HCT116 (cell line): ENCODE measurements at regions not wholly inside any gene's neighbourhood (a gene's known extent, or its start where the extent isn't known, plus 50 kb on each side); places are given as distances from the start of the nearest gene placed in this dataset.

Experiments
- ATAC-seq: fragments of 200-7000 bp; cut with Tn5 transposase; 2 replicates; pipeline ENCODE4 v1.9.1; 2020; ENCODE audit warnings: mild to moderate bottlenecking, moderate library complexity
- BruUV-seq: library from RNA; stranded (reverse); fragments of 400-500 nt; replicated peaks from 2 replicates; lab custom pipeline; 2021; lab: Mats Ljungman, UMichigan
- CTCF ChIA-PET: fragments of 300-600 bp; sonication (Branson Sonifier 250); formaldehyde crosslinking; loops from one replicate; lab custom pipeline; 2021; ENCODE audit warnings: antibody characterized with exemption; lab: Charles Lee
- POLR2A ChIA-PET: fragments of 300-600, 350-600 bp; sonication (Branson Sonifier 250); formaldehyde crosslinking; loops from one replicate; lab custom pipeline; 2021; ENCODE audit warnings: antibody characterized with exemption; lab: Charles Lee
- RAD21 ChIA-PET, 2 experiments: fragments of 300-600 bp; sonication (Branson Sonifier 250); formaldehyde crosslinking; loops; one replicate each; lab custom pipeline; 2023; ENCODE audit warnings: low total read pairs in 2 of 2; ENCODE audit not compliant: uncharacterized antibody in 2 of 2, unreplicated experiment in 2 of 2, low non-redundant PET in 1 of 2; lab: Charles Lee
- DNase-seq: peaks from one replicate; pipeline ENCODE4 v3.0.0-alpha.2; 2010; ENCODE audit warnings: low read depth, low spot score
- H2AFZ ChIP-seq: fragments of 200-600 bp; shearing (Covaris generic), sonication (generic); 2 replicates; pipeline ENCODE4 v1.6.1; 2017; ENCODE audit warnings: low read depth, mixed run types, mixed read lengths, antibody characterized with exemption, low read length; ENCODE audit not compliant: poor library complexity, severe bottlenecking
- H3K27ac ChIP-seq: 2 replicates; pipeline ENCODE4 v1.5.1; 2012; ENCODE audit warnings: low read depth, low read length
- H3K27me3 ChIP-seq: fragments of 200-600 bp; sonication (generic); 2 replicates; pipeline ENCODE4 v1.6.1; 2016; ENCODE audit warnings: mixed run types, low read length, mixed read lengths; ENCODE audit not compliant: insufficient read depth
- H3K36me3 ChIP-seq, 2 experiments: fragments of 200-500 bp in 1 of 2; fragments of 200-600 bp in 1 of 2; sonication (Bioruptor generic) in 1 of 2; sonication (generic) in 1 of 2; 2 replicates each; pipeline versions ENCODE4 v1.5.1 to v1.6.1; 2014 to 2016; ENCODE audit warnings: low read length in 2 of 2, inconsistent platforms in 1 of 2, mixed read lengths in 1 of 2, mixed run types in 1 of 2; ENCODE audit not compliant: insufficient read depth in 2 of 2, control insufficient read depth in 1 of 2
- H3K4me1 ChIP-seq, 2 experiments: fragments of 200-600 bp in 1 of 2; sonication (generic) in 1 of 2; 2 replicates each; pipeline versions ENCODE4 v1.5.1 to v1.6.1; 2012 to 2017; ENCODE audit warnings: low read length in 2 of 2, inconsistent platforms in 1 of 2, mild to moderate bottlenecking in 1 of 2, mixed read lengths in 1 of 2, mixed run types in 1 of 2, moderate library complexity in 1 of 2; ENCODE audit not compliant: insufficient read depth in 2 of 2, control insufficient read depth in 1 of 2
- H3K4me2 ChIP-seq: fragments of 200-600 bp; sonication (generic); 2 replicates; pipeline ENCODE4 v1.6.1; 2017; ENCODE audit warnings: mixed run types, low read length, mixed read lengths
- H3K4me3 ChIP-seq, 2 experiments: fragments of 200-600 bp in 1 of 2; sonication (generic) in 1 of 2; replicated peaks in 1 of 2; 2 replicates each; pipeline ENCODE4 v1.5.1; 2011 to 2016; ENCODE audit warnings: low read length in 2 of 2, control low read depth in 1 of 2, low read depth in 1 of 2, mild to moderate bottlenecking in 1 of 2, mixed read lengths in 1 of 2, mixed run types in 1 of 2
- H3K79me2 ChIP-seq: fragments of 200-600 bp; sonication (generic); 2 replicates; pipeline ENCODE4 v1.6.1; 2017; ENCODE audit warnings: mild to moderate bottlenecking, mixed run types, low read length, moderate library complexity, mixed read lengths; ENCODE audit not compliant: insufficient read depth
- H3K9ac ChIP-seq: fragments of 200-600 bp; sonication (generic); 2 replicates; pipeline ENCODE4 v1.6.1; 2016; ENCODE audit warnings: low read length, mixed read lengths
- H3K9me2 ChIP-seq: fragments of 200-600 bp; sonication (generic), shearing (Covaris generic); 2 replicates; pipeline ENCODE4 v1.6.1; 2017; ENCODE audit warnings: mixed run types, mild to moderate bottlenecking, moderate library complexity; ENCODE audit not compliant: insufficient read depth
- H3K9me3 ChIP-seq, 2 experiments: fragments of 200-500 bp in 1 of 2; fragments of 200-600 bp in 1 of 2; sonication (Bioruptor generic) in 1 of 2; sonication (generic) in 1 of 2; 2 replicates each; pipeline ENCODE4 v1.6.1; 2014 to 2017; ENCODE audit warnings: low read length in 2 of 2, mixed read lengths in 2 of 2, inconsistent platforms in 1 of 2, low read depth in 1 of 2, mild to moderate bottlenecking in 1 of 2, mixed run types in 1 of 2, moderate library complexity in 1 of 2; ENCODE audit not compliant: control insufficient read depth in 1 of 2, insufficient read depth in 1 of 2
- H4K20me1 ChIP-seq: fragments of 200-600 bp; sonication (generic), shearing (Covaris generic); 2 replicates; pipeline ENCODE4 v1.6.1; 2017; ENCODE audit warnings: mixed run types, mild to moderate bottlenecking, moderate library complexity; ENCODE audit not compliant: insufficient read depth
- EGR1 ChIP-seq: IDR thresholded peaks from 2 replicates; pipeline ENCODE4 v1.6.1; 2012; ENCODE audit warnings: low read depth
- EZH2 ChIP-seq: fragments of 200-600 bp; sonication (generic); IDR thresholded peaks from 2 replicates; pipeline ENCODE4 v1.6.1; 2017; ENCODE audit warnings: antibody characterized with exemption, mixed run types
- FOSL1 ChIP-seq: IDR thresholded peaks from 2 replicates; pipeline ENCODE4 v1.6.1; 2012; ENCODE audit warnings: low read depth
- JUND ChIP-seq: IDR thresholded peaks from 2 replicates; pipeline ENCODE4 v1.6.1; 2012
- POLR2A ChIP-seq: IDR thresholded peaks from 2 replicates; pipeline ENCODE4 v1.7.0; 2011; ENCODE audit warnings: borderline replicate concordance; ENCODE audit not compliant: insufficient read depth, insufficient read length; ENCODE audit errors: extremely low read depth
- RAD21 ChIP-seq: IDR thresholded peaks from 2 replicates; pipeline ENCODE4 v1.6.1; 2012; ENCODE audit warnings: low read depth, mild to moderate bottlenecking
- SIN3A ChIP-seq: IDR thresholded peaks from 2 replicates; pipeline ENCODE4 v1.6.1; 2012; ENCODE audit warnings: low read depth
- SRF ChIP-seq: IDR thresholded peaks from 2 replicates; pipeline ENCODE4 v1.6.1; 2012; ENCODE audit warnings: low read depth
- YY1 ChIP-seq: IDR thresholded peaks from 2 replicates; pipeline ENCODE4 v1.6.1; 2011; ENCODE audit warnings: low read length, low read depth, moderate library complexity, mild to moderate bottlenecking; ENCODE audit not compliant: insufficient replicate concordance; ENCODE audit errors: extremely low read depth
- ZFX ChIP-seq: fragments of 450-650 bp; IDR thresholded peaks from 2 replicates; pipeline ENCODE4 v1.6.1; 2017
- ZNF274 ChIP-seq: fragments of 200-500 bp; sonication (Bioruptor generic); IDR thresholded peaks from 2 replicates; pipeline ENCODE4 v1.6.1; 2014; ENCODE audit warnings: mild to moderate bottlenecking, low read depth, low read length, inconsistent platforms
- intact Hi-C: fragments of 100-400 bp; cut with micrococcal nuclease; formaldehyde crosslinking; loops from 2 replicates; pipeline ENCODE4 v1.10.0; 2022
- TF ChIP-seq, protein P1 (sequence below), 3 experiments: fragments of 200-600 bp in 1 of 3; sonication (generic) in 1 of 3; IDR thresholded peaks in 2 of 3; conservative IDR thresholded peaks in 1 of 3; 2 replicates each; pipeline ENCODE4 v1.5.1; 2012 to 2017; ENCODE audit warnings: low read depth in 2 of 3, low read length in 2 of 3, antibody characterized with exemption in 1 of 3, borderline replicate concordance in 1 of 3, control low read depth in 1 of 3, mild to moderate bottlenecking in 1 of 3, mixed read lengths in 1 of 3, mixed run types in 1 of 3, moderate library complexity in 1 of 3; ENCODE audit not compliant: insufficient read depth in 1 of 3
- TF ChIP-seq, protein P2 (sequence below): IDR thresholded peaks from 2 replicates; pipeline ENCODE4 v1.6.1; 2011; ENCODE audit warnings: mild to moderate bottlenecking, low read length, moderate library complexity; ENCODE audit not compliant: insufficient replicate concordance; ENCODE audit errors: extremely low read depth
- TF ChIP-seq, protein P3 (sequence below): IDR thresholded peaks from 2 replicates; pipeline ENCODE4 v1.6.1; 2012

DNA sequence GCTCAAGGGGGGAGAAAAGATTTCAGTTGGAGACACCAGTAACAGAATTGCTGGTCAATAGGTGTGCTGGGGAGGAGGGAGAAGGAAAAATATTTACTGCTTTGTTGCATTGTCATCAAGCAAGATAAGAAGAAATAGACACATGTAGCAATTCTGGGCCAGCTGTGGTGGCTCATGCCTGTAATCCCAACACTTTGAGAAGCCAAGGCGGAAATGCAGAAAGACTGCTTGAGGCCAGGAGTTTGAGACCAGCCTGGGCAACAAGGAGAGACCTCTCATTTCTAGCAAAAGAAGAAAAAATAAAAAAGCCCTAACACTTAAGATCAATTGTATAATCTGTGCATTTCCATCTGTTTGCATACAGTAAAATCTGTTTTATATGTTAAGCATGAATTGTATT lies 126.6 kb downstream of the ZFP64 start:
- intact Hi-C loops: loop anchor here (5.0 kb wide), 1 partner anchor 363 kb away; no protein-coding TSS in a partner anchor
- Histone ChIP-seq H3K9me2 (no peaks in the 10 kb centered on the region), H3K36me3 (no peaks in the 10 kb centered on the region), H3K27me3 (no peaks in the 10 kb centered on the region), H4K20me1 (no peaks in the 10 kb centered on the region), H3K9ac (no peak overlapping the region), H3K4me3 (no peak overlapping the region), H3K79me2 (no peaks in the 10 kb centered on the region), H3K4me1 (0 out of 4 replicates have a peak, but pooled peaks cover 0 to 5% of the 10 kb centered on the region in 2 experiments), H3K4me2 (no peak overlapping the region), H2AFZ (no peak overlapping the region), H3K27ac (no peak overlapping the region), H3K9me3 (no peaks in the 10 kb centered on the region)
- DNase-seq (no peak), ATAC-seq (no peak)
- RAD21 ChIA-PET: no interaction called here
- BruUV-seq: no TSS peak
- POLR2A ChIA-PET: no interaction called here
- TF ChIP-seq SRF: no peak
- no peak for TF ChIP-seq FOSL1
- no peak for TF ChIP-seq POLR2A
- TF ChIP-seq, protein P1, sequence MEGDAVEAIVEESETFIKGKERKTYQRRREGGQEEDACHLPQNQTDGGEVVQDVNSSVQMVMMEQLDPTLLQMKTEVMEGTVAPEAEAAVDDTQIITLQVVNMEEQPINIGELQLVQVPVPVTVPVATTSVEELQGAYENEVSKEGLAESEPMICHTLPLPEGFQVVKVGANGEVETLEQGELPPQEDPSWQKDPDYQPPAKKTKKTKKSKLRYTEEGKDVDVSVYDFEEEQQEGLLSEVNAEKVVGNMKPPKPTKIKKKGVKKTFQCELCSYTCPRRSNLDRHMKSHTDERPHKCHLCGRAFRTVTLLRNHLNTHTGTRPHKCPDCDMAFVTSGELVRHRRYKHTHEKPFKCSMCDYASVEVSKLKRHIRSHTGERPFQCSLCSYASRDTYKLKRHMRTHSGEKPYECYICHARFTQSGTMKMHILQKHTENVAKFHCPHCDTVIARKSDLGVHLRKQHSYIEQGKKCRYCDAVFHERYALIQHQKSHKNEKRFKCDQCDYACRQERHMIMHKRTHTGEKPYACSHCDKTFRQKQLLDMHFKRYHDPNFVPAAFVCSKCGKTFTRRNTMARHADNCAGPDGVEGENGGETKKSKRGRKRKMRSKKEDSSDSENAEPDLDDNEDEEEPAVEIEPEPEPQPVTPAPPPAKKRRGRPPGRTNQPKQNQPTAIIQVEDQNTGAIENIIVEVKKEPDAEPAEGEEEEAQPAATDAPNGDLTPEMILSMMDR (IDR thresholded peaks at IDR 0.05 in 2 of 3, conservative IDR thresholded peaks at IDR 0.05 in 1 of 3; ENCODE audit: borderline replicate concordance in 1 of 3, insufficient read depth in 1 of 3, low read depth in 2 of 3, low read length in 2 of 3): no peak
- TF ChIP-seq YY1: no peak
- no peak for TF ChIP-seq RAD21
- no peak for TF ChIP-seq SIN3A
- no peak for TF ChIP-seq ZNF274
- TF ChIP-seq, protein P2, sequence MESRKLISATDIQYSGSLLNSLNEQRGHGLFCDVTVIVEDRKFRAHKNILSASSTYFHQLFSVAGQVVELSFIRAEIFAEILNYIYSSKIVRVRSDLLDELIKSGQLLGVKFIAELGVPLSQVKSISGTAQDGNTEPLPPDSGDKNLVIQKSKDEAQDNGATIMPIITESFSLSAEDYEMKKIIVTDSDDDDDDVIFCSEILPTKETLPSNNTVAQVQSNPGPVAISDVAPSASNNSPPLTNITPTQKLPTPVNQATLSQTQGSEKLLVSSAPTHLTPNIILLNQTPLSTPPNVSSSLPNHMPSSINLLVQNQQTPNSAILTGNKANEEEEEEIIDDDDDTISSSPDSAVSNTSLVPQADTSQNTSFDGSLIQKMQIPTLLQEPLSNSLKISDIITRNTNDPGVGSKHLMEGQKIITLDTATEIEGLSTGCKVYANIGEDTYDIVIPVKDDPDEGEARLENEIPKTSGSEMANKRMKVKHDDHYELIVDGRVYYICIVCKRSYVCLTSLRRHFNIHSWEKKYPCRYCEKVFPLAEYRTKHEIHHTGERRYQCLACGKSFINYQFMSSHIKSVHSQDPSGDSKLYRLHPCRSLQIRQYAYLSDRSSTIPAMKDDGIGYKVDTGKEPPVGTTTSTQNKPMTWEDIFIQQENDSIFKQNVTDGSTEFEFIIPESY: no peak
- TF ChIP-seq, protein P3, sequence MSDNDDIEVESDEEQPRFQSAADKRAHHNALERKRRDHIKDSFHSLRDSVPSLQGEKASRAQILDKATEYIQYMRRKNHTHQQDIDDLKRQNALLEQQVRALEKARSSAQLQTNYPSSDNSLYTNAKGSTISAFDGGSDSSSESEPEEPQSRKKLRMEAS: no peak
- no peak for TF ChIP-seq EGR1
- TF ChIP-seq ZFX: no peak
- no peak for TF ChIP-seq JUND
- no peak for TF ChIP-seq EZH2
- CTCF ChIA-PET: no interaction called here
